GM12864 (cell line): ENCODE measurements at regions not wholly inside any gene's neighbourhood (a gene's known extent, or its start where the extent isn't known, plus 50 kb on each side); places are given as distances from the start of the nearest gene placed in this dataset.

Experiments
- DNase-seq: peaks from one replicate; pipeline ENCODE4 v3.0.0-alpha.2; 2011; ENCODE audit warnings: low read depth
- H3K4me3 ChIP-seq: 2 replicates; pipeline ENCODE4 v1.5.1; 2011; ENCODE audit warnings: mild to moderate bottlenecking, low read depth, low read length, control low read depth
- TF ChIP-seq, protein P1 (sequence below): IDR thresholded peaks from 2 replicates; pipeline ENCODE4 v1.5.1; 2011; ENCODE audit warnings: low read depth, mild to moderate bottlenecking, moderate library complexity, low read length, control low read depth, inconsistent platforms; ENCODE audit errors: missing control alignments

DNA sequence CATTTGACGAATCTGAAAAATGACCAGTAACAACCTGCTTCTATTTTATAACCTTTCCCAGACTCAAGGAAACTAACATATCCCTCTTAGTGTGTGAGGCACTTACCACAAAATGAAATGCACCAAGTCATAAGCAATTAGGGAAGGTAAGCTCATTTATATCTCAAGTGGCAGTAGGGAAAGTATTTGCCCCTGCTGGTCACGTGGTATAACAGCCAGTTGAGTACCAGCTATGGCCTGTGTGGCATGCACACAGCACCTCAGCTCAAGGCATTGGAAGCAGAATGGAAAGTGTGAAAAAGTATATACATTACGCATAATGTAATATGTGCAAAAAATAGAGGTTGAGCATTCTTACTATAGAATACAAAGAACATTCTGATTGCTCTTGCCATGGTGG is 178.3 kb upstream of the GYPA start:
- no peak for DNase-seq
- no peak overlapping the region for H3K4me3 ChIP-seq
- TF ChIP-seq, protein P1, sequence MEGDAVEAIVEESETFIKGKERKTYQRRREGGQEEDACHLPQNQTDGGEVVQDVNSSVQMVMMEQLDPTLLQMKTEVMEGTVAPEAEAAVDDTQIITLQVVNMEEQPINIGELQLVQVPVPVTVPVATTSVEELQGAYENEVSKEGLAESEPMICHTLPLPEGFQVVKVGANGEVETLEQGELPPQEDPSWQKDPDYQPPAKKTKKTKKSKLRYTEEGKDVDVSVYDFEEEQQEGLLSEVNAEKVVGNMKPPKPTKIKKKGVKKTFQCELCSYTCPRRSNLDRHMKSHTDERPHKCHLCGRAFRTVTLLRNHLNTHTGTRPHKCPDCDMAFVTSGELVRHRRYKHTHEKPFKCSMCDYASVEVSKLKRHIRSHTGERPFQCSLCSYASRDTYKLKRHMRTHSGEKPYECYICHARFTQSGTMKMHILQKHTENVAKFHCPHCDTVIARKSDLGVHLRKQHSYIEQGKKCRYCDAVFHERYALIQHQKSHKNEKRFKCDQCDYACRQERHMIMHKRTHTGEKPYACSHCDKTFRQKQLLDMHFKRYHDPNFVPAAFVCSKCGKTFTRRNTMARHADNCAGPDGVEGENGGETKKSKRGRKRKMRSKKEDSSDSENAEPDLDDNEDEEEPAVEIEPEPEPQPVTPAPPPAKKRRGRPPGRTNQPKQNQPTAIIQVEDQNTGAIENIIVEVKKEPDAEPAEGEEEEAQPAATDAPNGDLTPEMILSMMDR, result peak; percentile 17

- H3K4me3 ChIP-seq, result no peak overlapping the region
- no peak for DNase-seq
- TF ChIP-seq, protein P1, result no peak
Measured at GRCh38 chr4:144336633-144337032, 196.1 kb upstream of the GYPA start.

DNA sequence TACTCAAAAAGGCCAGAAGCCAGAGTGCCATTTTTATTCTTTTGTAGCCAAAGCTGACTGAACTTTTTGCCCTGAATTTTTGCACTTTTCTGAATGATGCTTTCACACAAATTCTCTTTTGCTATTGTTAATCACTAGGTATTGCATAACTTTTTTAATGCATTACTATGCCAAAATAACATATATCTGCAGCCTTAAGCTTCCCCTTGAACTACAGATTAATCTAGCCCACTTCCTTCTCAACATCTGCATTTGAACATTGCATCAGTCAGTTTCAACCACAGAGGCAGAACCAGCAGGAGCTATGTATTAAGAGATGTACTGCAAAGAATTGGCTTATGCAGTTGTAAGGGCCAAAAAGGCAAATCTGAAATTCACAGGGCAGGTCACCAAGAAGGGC is 197.6 kb upstream of the GYPA start:
- no peak overlapping the region for H3K4me3 ChIP-seq
- no peak for DNase-seq
- TF ChIP-seq, protein P1, result no peak

DNA sequence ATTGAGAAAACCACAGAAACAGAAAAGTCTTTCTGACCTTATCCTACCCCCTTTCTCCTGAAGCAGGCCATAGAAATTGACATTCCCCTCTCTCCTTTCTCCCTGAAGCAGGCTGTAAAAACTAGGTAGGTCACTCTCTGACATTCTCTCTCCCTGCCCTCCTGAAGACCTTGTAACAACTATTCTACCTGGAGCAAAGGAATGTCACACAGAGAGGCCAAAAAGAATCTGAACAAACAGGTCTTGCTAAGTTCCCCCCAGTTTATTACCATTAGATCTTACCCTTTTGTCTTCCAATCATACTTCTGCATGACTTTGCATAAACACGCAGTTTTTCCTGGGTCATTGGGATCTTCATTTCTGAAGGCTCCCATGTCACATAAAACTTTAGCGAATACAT is 198.3 kb upstream of the GYPA start:
- no peak for DNase-seq
- H3K4me3 ChIP-seq, result no peak overlapping the region
- TF ChIP-seq, protein P1, result no peak

DNA sequence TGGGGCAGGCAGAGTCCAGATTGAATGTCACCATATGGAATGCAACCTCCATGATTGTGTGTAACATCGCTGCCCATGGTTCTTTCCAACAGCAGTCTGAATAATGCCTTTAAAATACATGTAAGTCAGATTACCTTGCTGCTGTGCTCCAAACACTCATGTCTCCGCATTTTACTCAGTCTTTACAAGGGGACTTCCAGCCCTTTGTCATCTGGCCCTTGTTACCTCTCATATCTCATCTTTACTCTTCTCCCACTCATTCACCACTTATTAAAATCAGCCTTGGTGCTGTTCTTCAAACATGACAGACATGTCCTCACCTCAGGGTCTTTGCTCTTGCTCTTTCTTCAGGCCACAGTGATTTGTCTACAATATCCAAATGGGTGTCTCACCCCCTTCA is 200.4 kb upstream of the GYPA start:
- TF ChIP-seq, protein P1, result no peak
- no peak for DNase-seq
- no peak overlapping the region for H3K4me3 ChIP-seq

DNA sequence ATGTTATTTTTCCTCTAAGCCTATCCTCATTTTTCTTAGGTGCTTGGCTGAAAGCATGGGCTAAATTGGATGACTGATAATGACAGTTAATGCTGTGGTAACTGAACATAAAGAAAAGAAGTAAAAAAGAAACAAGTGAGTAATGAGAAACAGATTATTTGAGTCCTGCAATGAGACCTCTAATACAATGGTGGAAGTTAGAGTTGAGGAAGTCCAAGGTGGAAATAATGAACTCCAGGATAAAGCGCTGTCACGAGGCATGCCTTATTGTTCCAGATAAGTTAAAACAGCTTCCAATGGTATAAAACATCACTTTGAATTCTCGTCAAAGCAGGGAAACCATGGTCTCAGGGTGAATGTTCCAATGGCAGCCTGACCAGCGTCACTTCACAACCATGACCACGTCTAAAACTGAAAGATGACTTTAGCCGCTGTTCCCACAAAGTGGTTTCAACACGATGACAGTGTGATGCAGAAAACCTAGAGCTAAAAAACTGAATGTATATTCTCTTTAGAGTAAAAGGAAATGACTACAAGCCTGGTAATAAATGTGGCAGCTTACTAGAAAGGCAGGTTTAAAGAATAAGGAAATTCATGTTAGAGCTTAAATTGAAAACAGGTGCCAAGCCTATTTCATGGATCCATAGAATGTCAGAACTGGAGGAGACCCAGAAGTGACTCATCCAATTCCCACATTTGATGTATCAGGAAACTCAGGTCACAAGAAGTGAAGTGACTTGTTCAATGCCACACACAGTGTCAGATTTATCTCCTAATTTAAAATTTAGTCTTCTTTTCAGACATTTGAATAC is 202.6 kb upstream of the GYPA start:
- TF ChIP-seq, protein P1, result no peak
- no peak overlapping the region for H3K4me3 ChIP-seq
- no peak for DNase-seq

DNA sequence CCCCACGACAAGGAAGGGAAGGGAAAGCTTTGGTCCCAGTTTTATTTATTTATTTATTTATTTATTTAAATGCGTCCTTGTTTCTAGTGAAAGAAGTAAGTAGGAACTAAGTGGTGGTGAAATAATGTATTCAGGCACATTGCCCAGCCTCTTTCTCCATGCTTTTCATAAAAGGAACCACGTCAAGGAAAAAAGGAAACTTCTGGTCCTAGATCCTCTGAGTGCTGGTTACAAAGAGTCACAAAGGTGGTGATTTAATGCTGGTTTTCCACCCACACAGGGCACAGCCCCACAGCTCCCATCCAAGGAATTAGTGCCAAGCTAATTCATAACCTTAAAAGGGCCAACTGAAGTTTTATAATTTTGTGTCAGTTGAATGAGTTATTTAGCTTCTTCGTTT is 206.6 kb upstream of the GYPA start:
- DNase-seq, result no peak
- TF ChIP-seq, protein P1, result no peak
- H3K4me3 ChIP-seq, result no peak overlapping the region
